ENCODE measurements at regions not wholly inside any gene's neighbourhood (a gene's known extent, or its start where the extent isn't known, plus 50 kb on each side); places are given as distances from the start of the nearest gene placed in this dataset.
"Not testable (repeated sequence)": the region's sequence is repeated elsewhere in the genome, so short reads cannot be mapped to it uniquely, and the experiment has no call there.

DNA sequence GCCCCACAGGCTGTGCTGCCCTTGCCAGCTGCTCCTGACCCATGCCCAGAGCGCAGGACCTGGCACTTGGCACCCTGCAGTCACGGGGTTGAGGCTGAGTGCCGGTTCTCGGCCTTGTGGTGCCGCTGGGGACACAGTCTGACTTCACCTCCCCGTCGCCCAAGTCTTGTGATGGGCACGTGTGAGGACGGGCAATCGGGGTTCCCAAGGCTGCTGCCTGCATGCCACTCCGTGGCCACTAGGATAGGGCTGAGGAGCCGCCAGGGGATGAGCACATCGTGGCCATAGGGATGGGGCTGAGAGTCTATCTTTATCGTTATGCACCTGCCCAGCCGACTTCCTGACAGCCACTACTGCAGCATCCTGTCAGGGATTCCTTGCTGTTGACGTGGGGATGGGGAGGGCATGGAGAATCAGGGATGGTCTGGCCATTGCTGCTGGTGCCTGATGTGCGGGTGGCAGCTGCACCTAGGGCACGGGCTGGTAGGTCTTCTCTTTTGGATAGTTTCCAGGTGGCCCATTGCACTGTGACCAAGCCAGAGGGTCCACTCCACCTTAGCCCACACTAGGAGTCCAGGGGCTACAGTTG is 243.5 kb downstream of the FOXD4L6 start:
- DNase-seq, result not testable (repeated sequence)

DNA sequence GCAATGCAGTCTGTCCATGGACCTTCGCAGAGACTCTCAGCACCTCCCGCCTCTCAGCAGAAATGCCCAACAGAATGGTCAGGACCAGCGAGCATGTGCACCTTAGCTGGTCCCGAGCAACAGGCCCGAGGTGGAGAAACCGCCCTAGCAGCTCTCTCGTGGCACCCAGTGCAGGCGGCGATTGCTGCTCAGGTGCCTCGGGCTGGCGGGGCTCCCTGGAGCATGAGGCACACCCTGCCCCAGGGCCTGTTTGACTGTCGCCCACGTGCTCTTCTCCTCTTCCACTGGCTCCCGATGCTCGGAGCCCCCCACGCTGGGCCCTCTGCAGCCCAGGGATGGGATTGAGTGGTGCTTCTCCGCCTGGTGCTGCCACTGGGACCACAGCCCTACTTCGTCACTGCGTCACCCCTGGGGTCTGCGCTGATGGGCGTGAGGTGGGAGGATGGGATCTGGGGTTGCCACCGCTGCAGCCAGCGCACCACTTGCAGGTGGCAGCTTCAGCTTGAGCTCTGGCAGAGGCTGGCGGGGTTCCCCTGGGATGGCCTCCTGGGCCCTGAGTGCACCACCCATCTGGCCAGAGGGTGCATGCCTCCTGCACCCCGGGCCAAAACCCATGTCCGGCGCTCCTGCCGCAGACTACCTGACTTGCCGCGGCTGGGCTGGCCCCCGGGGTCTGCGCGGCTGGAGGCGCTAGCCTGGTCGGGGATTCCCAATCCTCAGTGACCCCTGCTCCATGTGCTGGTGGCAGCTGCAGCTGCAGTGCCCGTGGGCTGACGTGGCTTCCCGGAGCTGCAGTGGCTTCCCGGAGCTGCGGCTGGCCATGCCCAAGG is 244.2 kb downstream of the FOXD4L6 start:
- DNase-seq, result no peak

DNA sequence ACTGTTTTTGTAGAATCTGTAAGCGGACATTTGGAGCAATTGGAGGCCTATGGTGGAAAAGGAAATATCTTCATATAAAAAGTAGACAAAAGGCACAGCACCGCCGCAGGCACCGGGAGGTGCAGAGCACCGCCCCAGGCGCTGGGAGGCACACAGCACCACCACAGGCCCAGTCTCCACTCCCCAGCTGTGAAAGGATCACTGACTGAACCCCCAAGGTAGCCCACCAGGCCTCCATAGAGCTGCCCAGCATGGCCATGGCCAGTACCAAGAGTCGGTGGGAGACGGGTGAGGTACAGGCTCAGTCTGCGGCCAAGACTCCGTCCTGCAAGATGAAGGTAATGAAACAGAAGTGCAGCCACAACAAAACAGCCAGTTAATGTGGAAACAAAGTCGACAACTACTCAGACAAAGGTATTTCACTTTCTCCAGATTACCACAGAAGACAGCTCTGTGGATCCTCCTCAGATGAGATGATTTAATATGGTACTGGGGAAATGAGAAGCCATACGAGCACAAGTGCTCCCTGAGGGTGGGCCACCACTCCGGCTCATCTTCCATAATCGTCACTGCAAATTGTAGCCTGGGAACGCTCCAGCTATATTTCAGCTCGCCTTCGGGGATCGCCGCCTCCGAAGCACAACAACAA is 244.9 kb downstream of the FOXD4L6 start:
- DNase-seq, result not testable (repeated sequence)

DNA sequence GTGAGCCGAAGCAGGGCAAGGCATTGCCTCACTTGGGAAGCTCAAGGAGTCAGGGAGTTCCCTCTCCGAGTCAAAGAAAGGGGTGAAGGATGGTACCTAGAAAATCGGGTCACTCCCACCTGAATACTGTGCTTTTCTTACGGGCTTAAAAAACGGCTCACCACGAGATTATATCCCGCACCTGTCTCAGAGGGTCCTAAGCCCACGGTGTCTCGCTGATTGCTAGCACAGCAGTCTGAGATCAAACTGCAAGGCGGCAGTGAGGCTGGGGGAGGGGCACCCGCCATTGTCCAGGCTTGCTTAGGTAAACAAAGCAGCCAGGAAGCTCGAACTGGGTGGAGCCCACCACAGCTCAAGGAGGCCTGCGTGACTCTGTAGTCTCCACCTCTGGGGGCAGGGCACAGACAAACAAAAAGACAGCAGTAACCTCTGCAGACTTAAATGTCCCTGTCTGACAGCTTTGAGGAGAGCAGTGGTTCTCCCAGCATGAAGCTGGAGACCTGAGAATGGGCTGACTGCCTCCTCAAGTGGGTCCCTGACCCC is 254.7 kb downstream of the FOXD4L6 start:
- DNase-seq, result not testable (repeated sequence)

DNA sequence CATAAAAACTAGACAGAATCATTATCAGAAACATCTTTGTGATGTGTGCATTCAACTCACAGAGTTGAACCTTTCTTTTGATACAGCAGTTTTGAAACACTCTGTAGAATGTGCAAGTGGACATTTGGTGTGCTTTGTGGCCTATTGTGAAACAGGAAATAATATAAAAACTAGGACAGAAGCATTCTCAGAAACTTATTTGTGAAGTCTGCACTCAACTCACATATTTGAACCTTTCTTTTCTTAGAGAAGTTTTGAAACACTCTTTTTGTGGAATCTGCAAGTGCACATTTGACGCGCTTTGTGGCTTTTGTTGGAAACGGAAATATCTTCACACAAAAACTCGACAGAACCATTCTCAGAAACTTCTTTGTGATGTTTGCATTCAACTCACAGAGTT is 260.0 kb downstream of the FOXD4L6 start:
- not testable (repeated sequence) for DNase-seq
